SU-DHL-6 (cell line): ENCODE measurements at regions not wholly inside any gene's neighbourhood (a gene's known extent, or its start where the extent isn't known, plus 50 kb on each side); places are given as distances from the start of the nearest gene placed in this dataset.

Source experiments
- EZH2phosphoT487 ChIP-seq: fragments of 200-600 bp; sonication (generic), shearing (Covaris generic); conservative IDR thresholded peaks from 2 replicates; pipeline ENCODE4 v1.6.1; 2018; ENCODE audit warnings: mild to moderate bottlenecking, antibody characterized with exemption, low read length, moderate library complexity, mixed read lengths
- TF ChIP-seq, protein P1 (sequence below): fragments of 200-600 bp; sonication (generic); IDR thresholded peaks from one replicate; pipeline ENCODE4 v1.5.1; 2017; ENCODE audit warnings: antibody characterized with exemption, mild to moderate bottlenecking, low read length, moderate library complexity; ENCODE audit not compliant: insufficient read depth, poor library complexity, severe bottlenecking

DNA sequence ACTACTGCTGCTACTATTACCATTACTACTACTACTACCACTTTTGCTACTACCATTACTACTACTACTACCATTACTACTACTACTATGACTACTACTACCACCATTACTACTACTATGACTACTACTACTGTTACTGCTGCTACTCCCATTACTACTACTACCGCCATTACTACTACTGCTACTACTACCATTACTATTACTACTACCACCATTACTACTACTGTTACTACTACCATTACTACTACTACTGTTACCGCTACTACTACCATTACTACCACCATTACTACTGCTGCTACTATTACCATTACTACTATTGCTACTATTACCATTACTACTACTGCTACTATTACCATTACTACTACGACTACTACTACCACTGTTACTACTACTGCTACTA, 209.1 kb downstream of the IRF8 start:
- TF ChIP-seq, protein P1, sequence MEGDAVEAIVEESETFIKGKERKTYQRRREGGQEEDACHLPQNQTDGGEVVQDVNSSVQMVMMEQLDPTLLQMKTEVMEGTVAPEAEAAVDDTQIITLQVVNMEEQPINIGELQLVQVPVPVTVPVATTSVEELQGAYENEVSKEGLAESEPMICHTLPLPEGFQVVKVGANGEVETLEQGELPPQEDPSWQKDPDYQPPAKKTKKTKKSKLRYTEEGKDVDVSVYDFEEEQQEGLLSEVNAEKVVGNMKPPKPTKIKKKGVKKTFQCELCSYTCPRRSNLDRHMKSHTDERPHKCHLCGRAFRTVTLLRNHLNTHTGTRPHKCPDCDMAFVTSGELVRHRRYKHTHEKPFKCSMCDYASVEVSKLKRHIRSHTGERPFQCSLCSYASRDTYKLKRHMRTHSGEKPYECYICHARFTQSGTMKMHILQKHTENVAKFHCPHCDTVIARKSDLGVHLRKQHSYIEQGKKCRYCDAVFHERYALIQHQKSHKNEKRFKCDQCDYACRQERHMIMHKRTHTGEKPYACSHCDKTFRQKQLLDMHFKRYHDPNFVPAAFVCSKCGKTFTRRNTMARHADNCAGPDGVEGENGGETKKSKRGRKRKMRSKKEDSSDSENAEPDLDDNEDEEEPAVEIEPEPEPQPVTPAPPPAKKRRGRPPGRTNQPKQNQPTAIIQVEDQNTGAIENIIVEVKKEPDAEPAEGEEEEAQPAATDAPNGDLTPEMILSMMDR = no peak
- TF ChIP-seq EZH2phosphoT487 = no peak
